B cell (primary cell): ENCODE measurements at regions not wholly inside any gene's neighbourhood (a gene's known extent, or its start where the extent isn't known, plus 50 kb on each side); places are given as distances from the start of the nearest gene placed in this dataset.

Source experiments
- EZH2 ChIP-seq: IDR thresholded peaks from 2 replicates; pipeline ENCODE4 v1.6.1; 2012; ENCODE audit warnings: borderline replicate concordance, low read depth, mild to moderate bottlenecking, moderate library complexity, low read length; ENCODE audit not compliant: insufficient read depth, poor library complexity, severe bottlenecking
- TF ChIP-seq, protein P1 (sequence below): fragments of 200-600 bp; IDR thresholded peaks from one replicate; pipeline ENCODE4 v1.8.0; 2022; ENCODE audit warnings: antibody characterized with exemption, mild to moderate bottlenecking

GRCh38 chr2:236633219-236633570, 63.6 kb downstream of the ACKR3 start:
- TF ChIP-seq, protein P1, sequence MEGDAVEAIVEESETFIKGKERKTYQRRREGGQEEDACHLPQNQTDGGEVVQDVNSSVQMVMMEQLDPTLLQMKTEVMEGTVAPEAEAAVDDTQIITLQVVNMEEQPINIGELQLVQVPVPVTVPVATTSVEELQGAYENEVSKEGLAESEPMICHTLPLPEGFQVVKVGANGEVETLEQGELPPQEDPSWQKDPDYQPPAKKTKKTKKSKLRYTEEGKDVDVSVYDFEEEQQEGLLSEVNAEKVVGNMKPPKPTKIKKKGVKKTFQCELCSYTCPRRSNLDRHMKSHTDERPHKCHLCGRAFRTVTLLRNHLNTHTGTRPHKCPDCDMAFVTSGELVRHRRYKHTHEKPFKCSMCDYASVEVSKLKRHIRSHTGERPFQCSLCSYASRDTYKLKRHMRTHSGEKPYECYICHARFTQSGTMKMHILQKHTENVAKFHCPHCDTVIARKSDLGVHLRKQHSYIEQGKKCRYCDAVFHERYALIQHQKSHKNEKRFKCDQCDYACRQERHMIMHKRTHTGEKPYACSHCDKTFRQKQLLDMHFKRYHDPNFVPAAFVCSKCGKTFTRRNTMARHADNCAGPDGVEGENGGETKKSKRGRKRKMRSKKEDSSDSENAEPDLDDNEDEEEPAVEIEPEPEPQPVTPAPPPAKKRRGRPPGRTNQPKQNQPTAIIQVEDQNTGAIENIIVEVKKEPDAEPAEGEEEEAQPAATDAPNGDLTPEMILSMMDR = no peak
- no peak for TF ChIP-seq EZH2
